GM21447 (cell line): ENCODE measurements at regions not wholly inside any gene's neighbourhood (a gene's known extent, or its start where the extent isn't known, plus 50 kb on each side); places are given as distances from the start of the nearest gene placed in this dataset.
"Not testable (repeated sequence)": the region's sequence is repeated elsewhere in the genome, so short reads cannot be mapped to it uniquely, and the experiment has no call there.

Experiments used
- ATAC-seq: cut with Tn5 transposase; IDR thresholded peaks from one replicate; pipeline ENCODE4 v1.9.1; 2021; ENCODE audit not compliant: unreplicated experiment

DNA sequence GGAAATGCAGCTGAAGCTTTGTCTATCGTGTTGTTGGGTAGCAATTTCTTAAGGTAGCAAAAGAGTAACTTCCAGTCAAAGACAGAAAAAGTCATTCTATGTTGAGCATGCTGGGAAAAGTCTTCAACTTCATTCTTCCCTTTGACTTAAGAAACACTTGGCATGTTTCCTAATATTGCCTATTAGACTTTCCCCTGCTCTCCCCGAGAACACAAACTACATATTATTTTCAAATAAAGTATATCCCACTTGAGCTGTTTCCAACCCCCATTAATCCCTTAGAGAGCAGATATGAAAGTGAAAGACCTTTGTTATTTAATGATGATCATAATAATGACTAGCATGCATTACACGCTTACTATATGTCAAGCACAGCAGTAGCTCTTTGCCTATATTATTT is 136.0 kb upstream of the SPOPL start:
- ATAC-seq, result no peak

DNA sequence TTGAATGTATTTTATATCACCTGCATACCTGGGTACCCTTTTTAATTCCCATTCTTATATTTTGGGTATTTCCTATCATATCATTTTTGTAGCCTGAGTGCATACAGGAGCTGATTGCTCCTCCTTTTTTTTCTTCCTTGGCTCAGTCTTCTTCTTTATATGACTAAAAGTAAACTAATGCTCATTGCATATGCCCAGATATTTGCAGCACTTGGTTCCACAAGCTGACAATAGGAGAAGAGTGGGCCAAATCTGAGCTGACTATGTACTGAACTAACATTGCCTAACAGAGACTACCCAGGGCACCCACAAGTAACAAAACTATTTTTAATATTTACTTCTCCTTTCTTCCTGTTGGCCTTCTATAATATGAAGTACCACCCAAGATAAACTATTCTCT is 131.7 kb upstream of the SPOPL start:
- ATAC-seq, result no peak

DNA sequence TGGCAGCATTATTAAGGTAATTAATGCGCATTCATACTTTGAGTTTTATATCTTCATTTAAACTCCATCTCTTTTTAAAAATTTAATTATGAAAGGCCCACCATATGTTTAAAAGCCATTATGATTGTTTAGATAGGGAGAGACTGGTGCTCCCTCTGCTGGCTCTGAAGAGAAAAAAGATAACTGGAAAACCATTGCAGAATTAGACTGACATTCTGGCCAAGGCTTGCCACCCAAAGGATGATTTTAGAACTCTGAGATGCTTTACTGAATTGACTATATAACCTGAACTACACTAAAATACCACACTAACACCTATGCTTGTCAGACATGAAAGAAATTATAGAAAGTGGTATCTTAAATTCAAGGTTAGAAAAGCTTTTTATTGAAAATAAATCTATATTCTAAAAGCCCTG is 127.6 kb upstream of the SPOPL start:
- ATAC-seq, result no peak

DNA sequence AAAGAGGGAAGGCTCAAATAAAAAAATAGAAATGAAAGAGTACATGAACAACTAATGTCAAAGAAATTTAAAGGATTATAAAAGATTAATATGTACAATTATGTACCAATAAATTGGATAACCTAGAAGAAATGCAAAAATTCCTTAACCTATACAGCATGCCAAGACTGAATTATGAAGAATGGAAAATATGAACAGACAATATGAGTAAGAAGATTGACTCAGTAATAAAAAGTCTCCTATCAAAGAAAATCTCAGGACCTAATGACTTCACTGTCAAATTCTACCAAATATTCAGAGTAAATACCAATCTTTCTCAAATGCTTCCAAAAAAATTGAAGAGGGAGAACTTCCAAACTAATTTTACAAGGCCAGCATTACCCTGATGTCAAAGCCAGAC is 120.2 kb upstream of the SPOPL start:
- ATAC-seq, result no peak

DNA sequence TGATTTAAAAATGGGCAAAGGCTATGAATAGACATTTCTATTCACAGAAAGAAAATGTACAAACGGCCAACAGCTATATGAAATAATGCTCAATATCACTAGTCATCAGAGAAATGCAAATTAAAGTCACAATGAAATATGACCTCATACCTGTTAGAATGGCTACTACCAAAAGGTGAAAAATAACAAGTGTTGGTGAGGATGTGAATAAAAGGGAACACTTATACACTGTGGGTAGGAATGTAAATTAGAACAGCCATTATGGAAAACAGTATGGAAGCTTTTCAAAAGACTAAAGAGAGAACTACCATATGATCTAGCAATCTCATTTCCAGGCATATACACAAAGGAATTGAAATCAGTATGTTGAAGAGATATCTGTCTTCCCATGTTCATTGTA is 118.9 kb upstream of the SPOPL start:
- no peak for ATAC-seq

DNA sequence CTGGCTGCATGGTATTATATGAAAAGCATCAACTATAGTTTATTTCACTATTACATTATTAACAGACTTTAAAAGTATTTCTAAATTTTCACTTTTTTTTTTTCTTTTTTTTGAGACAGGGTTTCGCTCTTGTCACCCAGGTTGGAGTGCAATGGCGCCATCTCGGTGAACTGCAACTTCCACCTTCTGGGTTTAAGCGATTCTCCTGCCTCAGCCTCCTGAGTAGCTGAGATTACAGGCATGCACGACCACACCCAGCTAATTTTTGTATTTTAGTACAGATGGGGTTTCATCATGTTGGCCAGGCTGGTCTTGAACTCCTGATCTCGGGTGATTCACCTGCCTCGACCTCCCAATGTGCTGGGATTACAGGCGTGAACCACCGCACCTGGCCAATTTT is 115.4 kb upstream of the SPOPL start:
- ATAC-seq, result not testable (repeated sequence)

DNA sequence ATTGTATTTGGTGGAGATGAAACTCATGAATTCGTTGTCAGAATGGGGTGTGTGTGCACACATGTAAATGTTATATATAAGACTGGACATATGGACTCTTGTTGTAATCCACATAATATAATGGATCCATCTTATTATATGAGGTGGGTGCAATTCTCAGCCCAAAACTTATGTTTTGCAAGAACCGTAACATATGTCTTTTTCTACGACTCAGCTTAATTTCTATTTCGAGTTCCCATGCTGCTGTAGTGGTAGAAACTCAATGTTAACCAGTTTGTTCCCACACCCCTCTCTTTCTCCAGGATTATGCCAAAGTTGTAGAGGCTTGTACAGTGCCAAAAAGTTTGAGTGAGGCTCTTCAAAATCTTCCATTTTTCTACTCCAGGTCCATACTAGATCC is 112.5 kb upstream of the SPOPL start:
- ATAC-seq, result no peak

DNA sequence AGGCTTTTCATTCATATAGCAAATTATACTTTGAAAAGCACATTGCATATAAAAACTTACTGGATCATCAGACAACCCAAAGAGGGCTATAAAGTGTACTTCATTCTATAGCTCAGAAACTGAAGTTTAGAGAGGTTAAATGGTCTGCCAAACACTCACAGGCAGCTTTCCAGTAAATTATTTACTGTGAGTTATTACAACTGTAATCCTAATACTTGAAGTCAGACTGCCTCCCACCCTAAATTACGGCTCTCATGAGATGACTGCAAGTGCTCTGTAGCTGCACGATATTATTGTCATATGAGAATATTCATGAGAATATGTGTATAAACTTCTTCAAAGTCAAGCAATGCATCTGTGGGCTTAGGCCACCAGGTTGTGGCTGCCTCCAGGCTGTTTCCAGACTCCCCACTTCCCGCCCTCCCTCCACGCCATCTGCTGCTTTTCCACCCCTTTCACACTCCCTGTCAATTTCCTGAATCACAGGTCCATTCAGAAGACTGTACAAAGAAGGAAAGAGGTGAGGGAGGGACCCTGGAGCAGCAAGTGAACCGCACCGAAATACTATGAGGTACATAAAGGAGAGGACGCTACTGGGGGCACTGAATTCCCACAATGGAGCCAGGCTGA is 111.1 kb upstream of the SPOPL start:
- ATAC-seq, result no peak

DNA sequence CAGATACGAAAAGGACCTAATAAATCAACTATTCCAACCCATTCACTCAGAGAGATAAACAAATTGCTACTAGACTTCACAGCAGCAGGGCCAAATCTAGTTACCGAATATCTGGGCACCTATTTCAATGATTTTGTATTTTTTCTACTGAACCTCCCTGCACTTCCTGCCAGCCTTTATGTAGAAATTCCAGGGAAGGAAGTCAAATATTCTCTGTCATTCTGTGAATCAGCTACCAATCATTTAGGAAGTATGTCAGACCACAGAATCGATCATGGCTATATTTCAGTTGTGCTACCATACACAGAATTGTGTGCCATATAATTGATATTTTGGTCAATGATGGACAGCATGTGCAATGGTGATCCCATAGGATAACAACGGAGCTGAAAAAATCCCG is 109.6 kb upstream of the SPOPL start:
- ATAC-seq, result no peak

DNA sequence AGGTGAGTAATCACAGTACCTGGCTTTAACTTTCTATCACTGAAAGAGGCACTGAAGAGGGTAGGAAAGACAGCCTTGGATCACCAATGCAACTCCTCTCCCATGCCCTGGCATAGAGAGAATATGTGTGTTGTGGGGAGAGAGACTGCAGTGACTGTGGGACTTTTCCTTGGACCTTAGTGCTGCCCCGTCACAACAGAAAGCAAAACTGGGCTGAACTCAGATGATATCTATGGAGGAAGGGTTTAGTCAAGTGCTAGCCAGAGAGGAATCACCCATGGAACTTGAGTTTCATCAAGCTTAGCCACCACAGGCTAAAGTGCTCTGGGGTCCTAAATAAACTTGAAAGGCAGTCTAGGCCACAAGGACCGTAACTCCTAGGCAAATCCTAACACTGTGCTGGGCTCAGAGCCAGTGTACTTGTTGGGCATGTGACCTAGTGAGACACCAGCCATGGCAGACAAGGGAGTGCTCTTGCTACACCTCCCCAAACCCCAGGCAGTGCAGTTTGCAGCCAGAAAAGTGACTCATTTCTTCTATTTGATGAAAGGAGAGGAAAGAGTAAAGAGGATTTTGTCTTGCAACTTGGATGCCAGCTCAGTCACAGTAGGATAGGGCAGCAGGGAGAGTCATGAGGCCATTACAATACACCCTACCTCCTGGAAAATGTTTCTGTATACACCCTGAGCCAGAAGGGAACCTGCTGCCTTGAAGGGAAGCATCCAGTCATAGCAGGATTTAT is 105.8 kb upstream of the SPOPL start:
- ATAC-seq, result no peak

DNA sequence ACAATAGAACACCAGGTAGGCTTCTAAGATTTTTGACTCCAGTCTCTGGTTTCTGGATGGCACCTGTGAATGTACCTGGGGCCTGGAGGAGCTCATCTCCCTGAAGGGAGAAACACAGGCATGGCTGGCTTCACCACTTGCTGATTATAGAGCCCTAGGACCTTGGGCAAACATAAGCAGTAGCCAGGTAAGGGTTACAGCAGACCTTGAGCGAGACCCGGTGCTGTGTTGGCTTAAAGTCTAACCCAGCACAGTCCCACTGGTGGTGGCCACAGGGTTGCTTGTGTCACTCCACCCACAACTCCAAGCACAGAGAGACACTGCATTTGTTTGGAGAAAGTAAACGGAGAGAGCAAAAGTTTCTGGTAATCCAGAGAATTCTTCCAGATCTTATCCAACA is 104.7 kb upstream of the SPOPL start:
- no peak for ATAC-seq

DNA sequence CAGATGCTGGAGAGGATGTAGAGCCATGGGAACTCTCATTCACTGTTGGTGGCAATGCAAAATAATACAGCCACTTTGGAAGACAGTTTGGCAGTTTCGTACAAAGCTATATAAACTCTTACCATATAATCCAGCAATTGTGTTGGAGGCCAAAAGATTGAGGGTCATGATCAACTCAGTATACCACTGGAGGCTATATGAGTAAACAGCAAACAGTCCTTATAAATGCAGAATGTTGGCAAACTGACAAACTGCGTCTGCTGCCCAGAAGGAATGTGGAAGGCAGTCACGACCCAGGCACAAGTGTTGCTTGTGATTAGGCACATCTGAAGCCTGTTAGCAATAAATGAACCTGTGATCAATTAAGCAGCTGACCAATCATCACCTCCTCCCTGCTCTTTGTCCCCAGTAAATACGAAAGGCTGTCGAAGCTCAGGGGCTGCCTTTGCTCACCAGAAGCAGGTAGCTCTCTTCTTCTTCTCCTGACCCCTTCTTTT is 98.1 kb upstream of the SPOPL start:
- no peak for ATAC-seq

DNA sequence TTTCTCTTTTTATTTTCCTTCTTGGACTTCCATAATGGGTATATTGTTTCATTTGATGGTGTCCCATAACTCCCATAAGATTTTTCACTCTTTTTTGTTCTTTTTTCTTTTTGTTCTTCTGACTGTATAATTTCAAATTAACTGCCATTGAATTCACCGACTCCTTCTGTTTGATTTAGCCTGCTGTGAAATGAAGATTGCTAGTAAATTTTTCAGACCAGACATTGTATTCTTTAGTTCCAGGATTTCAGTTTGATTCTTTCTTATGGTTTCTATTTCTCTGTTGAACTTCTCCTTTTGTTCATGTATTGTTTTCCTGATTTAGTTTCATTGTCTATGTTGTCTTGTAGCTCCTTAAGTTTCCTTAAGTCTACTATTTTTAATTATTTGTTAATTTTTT is 87.6 kb upstream of the SPOPL start:
- no peak for ATAC-seq

DNA sequence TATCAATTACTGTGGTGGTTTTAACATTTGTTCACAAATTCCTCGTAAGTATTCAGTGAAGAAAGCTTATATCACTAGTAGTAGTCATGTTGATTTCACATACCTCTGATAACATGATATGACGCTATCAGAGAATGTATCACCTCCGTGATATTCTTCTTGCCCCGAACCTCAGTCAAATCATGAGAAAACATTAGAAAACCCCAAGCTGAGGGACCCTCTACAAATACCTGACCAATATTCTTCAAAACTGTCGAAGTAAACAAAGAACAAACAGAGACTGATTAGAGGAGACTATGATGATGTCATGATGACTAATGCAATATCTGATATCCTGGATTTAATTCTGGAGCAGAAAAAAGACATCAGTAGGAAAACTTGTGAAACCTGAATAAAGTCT is 85.6 kb upstream of the SPOPL start:
- no peak for ATAC-seq

DNA sequence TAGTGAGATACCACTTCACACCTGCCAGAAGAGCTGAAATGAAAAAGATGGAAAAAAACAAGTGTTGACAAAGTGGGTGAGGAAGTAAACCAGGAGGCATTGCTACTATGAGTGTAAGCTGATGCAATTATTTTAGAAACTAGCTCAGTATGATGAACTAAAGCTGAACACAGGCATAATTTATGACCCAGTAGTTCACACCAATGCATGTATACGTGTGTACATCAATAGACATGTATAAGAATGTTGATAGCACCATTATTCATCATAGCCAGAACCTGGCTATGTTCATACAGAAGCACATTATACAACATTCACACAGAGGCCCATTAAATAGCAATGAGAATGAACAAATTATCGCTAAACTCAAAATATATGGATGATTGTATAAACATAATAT is 83.1 kb upstream of the SPOPL start:
- ATAC-seq, result no peak

DNA sequence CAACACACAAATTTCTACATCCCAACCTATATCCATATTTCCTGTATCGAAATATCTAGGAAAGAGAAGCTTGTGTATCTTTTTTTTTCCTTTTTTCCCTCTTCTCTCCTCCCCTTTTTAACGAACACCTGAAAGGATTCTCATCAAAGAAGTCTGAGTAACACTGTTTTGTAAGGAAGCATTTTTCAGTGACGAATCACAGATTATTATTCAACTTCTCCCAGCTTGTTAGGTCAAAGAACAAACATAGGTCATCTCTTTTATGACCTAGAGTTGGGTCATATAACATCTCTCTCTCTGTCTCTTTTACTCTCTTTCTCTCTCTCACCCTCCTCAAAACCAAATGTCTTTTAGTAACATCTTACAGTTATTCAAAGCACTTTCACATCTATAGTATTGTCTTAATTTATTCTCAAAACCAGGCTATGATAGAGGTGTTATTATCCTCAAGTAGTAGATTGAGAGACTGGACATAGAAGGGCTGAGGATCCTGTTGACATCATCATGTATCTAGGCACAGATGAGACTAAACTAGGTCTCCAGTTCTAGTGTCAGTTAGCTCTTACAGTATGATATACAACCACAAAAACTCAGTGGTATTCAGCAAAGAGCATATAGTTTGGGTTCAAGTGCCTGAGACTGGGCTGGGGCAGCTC is 80.1 kb upstream of the SPOPL start:
- ATAC-seq, result no peak

DNA sequence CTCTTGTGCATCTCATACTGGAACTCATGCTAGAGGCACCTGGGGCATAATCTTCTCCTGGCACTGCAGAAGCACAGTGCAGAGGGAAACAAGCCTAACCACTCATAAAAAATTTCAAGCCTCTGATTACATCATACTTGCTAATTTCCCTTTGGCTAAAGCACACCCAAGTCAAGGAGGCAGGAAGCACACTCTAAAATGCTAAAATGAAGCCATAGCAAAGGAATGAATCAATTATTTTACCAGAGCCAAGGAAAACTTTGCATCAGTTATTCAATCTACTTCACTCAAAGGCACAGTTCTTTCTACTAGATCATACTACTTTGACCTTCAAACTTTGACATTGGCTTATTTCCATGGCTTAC is 79.6 kb upstream of the SPOPL start:
- ATAC-seq, result no peak

DNA sequence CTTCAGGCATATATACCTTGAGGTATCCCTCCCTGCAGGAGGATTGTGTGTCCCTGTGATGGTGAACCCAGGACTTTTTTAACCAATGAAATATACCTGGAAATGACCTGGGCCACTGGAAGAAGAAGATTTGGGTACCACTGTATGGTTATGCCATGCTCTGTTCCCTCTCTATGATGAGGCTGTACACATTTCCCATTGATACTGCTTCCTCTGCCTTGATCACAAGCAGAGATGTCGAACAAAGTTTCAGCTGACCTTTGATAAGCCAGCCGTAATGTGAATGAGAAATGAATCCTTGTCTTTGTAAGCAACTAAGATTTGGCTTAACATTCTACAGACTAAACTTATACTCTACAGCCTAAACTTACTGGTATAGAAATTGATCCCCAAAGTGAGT is 78.4 kb upstream of the SPOPL start:
- ATAC-seq, result no peak

DNA sequence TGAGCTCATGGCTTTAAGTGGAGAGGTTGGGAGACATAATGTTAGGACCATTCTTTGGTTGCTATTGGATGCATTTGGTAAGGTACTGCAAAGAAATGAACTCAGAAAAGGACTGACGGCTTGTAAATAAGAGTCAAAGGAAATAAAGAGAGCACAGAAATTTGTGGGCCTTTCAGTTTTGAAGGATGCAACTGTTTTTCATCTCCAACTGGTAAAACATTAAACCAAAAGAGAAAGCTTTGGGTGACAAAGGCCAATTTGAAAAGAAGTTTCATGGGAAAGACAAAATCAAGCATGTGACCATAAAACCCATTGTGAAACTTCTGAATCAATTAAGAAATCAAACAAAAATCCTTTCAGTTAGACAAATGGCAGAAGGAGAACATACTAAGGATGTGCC is 77.8 kb upstream of the SPOPL start:
- ATAC-seq, result no peak

DNA sequence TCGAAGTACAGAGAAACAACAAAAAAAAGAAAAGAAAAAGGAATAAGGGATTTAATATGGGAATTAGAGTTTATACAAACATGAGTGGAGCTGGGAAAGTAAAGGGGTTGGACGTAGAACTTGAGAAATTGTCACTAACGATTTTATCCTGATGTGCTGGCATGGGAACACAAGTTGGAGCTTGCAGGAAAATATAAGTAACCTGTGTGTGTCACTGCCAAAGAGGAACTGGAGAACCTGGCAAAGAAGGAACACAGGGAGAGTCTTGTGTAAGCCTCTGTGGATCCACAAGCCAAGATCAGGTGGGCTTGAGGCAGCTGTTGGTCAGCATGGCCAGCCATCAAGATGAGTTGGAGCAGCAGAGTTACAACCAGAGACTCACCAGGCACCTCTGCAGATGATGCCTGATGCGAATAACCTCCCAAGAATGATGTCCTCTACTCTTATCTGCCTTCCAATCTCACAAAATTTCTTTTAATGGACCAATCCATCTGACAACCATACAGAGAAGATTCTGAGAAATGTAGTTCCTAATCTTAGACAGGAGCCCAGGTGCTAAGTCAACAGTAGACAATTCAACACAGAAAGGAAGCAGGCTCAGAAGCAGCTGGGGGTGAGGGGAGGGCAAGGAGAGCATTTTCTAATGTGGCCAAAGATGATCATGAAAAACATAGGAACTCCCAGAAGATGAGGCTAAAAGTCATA is 77.0 kb upstream of the SPOPL start:
- ATAC-seq, result no peak

DNA sequence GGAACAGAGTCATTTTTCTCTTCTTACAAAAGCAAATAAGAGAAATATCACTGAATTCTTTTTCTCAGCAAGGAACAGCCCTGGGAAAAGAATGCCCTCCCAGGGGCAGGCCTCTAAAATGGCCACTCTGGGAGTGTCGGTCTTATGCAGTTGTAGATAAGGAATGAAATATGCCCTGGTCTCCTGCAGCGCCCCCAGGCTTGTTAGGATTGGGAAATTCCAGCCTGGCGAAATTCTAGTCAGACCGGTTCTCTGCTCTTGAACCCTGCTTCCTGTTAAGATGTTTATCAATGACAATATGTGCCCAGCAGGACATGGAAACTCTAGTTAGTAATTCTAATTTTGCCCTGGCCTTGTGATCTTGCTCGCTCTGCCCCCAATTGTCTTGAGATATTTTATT is 75.5 kb upstream of the SPOPL start:
- ATAC-seq, result not testable (repeated sequence)
